Activated CD4-positive, CD25-positive, alpha-beta regulatory T cell (primary cell): ENCODE measurements at regions not wholly inside any gene's neighbourhood (a gene's known extent, or its start where the extent isn't known, plus 50 kb on each side); places are given as distances from the start of the nearest gene placed in this dataset.

ENCODE experiments used
- DNase-seq, 4 experiments: peaks; one replicate each; lab custom pipeline; 2025; lab: John Stamatoyannopoulos, UW

DNA sequence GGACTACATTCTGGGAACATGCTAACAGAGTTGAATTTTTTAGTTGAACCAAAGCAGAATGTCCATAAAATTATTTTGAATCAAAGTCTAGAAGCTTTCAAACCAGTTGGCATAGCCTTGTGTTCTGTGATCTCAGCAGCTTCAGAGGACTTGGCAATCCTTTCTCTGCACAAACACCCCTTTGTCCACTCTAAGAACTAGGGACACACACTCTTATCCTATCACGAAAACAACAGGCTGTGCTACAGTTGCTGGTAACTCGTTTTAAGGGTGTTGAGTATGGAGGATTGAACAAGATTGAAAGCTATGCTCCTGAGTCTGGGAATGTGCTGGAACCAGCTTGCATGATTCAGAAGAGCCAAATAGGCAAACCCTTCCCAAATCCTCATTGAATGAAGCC is 76.4 kb upstream of the PRSS58 start:
- DNase-seq = no peak

DNA sequence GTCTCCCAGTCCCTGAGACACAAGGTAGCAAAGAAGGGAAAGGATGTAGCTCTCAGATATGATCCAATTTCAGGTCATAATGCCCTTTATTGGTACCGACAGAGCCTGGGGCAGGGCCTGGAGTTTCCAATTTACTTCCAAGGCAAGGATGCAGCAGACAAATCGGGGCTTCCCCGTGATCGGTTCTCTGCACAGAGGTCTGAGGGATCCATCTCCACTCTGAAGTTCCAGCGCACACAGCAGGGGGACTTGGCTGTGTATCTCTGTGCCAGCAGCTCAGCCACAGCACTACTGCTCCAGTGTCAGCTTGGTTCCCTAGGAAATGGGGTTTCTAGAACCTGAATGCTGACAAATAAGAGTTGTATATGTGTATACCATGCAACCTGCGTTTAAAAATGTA is 74.6 kb upstream of the PRSS58 start:
- no peak for DNase-seq

DNA sequence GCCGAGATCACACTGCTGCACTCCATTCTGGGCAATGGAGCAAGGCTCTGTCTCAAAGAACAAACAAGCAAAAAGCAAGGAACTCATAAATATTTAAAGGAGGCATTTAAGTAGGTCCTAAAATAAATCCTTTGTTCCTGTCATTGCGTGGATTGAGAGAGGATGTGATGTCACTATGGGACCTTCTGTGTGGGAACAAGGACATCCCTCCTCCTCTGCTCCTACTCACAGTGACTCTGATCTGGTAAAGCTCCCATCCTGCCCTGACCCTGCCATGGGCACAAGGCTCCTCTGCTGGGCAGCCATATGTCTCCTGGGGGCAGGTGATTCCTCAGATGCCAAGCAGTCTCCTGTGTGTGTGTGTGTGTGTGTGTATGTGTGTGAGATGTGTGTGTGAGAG is 74.1 kb upstream of the PRSS58 start:
- DNase-seq = no peak

DNA sequence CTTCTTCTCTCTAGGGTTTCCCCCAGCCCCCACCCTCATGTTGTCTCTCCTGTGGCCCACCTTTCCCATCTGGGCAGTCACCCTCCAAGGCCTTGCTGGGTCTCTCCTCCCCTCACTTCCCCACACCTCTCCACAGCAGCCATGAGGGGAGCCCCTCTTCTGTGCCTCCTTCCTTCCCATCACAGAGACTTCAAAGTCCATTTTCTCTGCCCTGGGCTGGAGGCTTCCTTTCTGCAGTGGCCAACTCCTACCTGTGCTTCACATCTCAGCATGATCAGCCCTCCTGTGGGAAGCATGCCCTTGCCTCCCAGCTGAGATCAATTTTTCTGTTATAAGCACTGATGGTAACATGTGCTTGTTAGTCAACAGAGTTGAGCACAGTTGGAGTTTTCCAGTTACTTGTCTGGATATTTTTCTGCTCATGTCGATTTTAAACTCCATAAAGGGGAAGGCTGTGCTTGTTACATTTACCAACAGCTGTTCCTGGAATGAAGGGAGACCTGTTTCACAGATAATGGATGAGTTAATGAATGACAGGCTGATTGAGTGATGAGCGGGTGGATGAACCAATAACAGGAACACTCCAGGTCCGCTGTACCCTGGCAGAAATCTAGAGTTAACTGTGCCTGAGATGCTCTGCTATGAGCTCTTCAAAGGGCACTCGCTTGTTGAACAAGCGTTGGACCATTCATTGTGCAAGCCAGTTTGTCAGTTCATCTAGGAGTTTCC is 71.4 kb upstream of the PRSS58 start:
- no peak for DNase-seq

DNA sequence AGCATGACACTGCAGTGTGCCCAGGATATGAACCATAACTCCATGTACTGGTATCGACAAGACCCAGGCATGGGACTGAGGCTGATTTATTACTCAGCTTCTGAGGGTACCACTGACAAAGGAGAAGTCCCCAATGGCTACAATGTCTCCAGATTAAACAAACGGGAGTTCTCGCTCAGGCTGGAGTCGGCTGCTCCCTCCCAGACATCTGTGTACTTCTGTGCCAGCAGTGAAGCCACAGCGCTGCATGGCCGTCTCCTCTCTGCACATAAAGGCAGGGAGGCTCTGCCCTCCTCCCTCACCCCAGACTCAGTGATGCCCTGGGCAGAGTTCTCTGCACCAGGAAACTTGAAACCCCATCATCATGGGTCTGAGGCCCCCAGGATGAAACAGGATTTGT is 70.7 kb upstream of the PRSS58 start:
- DNase-seq = no peak

DNA sequence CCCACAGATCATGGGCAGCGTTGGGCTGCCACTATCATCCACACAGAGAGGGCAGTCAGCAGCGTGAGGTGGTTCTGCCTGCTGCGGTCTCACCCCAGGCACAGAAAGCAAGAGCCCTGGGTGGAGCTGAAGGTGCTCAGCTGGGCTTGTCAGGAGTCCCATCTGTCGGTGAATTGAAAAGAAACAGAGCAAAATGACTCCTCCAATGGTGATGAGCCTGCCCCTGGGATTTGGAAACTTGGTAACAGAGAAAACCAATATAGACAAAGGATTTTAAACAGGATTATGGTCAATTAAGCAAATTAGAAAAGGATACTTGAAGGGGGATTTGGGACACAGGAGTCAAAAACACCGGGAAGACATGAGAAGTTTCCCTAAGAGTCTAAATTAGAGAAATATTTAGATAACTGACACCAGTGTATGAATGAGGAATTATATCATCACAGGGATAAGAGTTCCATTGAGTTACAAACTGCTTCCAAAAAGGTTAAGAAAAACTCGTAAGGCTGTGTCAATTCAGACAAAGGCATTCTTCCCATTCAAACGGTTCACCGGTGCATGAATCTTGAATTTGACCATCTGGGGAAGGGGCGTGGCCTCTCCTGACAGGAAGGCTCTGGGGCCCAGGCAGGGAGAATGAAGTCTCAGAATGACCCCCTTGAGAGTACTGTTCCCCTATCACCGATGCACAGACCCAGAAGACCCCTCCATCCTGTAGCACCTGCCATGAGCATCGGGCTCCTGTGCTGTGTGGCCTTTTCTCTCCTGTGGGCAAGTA is 70.0 kb upstream of the PRSS58 start:
- no peak for DNase-seq

DNA sequence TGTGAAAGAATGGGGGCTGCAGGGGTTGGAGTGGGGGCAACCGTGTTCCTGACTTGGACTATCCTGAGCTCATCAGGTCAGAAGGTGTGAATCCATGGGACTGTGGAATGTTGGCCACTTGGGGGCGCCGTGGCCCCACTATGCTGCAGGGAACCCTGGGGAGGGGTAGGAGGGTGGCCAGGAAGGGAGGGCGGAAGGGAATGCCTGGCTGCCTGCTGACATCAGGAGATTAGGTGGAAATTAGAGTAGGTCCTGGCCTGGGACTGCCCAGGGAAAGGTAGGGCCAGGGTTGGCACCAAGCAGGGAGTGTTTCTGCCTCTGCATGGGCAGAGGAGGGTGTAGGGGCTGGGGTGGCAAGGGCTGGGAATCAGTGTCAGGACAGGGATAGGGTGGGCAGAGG is 65.8 kb upstream of the PRSS58 start:
- DNase-seq = peak in 1 of 4 experiments; percentile 10

DNA sequence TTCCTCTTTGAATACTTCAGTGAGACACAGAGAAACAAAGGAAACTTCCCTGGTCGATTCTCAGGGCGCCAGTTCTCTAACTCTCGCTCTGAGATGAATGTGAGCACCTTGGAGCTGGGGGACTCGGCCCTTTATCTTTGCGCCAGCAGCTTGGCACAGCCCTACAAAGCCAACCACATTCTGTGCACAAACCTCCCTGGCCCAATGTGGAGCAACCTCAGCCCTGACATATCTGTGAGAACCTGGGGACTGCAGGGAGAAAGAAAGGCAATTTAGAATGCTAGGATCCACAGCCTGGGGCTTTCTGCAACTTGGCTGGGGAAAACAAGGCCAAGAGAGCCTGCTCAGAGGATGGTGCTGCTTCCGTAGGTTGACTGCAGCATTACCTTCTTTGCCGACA is 63.5 kb upstream of the PRSS58 start:
- DNase-seq = no peak

DNA sequence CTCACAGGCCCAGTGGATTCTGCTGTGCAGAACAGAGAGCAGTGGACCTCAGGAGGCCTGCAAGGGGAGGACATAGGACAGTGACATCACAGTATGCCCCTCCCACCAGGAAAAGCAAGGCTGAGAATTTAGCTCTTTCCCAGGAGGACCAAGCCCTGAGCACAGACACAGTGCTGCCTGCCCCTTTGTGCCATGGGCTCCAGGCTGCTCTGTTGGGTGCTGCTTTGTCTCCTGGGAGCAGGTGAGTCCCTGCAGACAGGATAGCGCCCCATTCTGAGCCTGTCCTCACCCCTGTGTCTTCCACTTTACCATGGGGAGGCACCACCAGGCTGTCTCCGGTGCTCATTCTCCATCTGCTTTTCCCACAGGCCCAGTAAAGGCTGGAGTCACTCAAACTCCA is 63.0 kb upstream of the PRSS58 start:
- DNase-seq = no peak

DNA sequence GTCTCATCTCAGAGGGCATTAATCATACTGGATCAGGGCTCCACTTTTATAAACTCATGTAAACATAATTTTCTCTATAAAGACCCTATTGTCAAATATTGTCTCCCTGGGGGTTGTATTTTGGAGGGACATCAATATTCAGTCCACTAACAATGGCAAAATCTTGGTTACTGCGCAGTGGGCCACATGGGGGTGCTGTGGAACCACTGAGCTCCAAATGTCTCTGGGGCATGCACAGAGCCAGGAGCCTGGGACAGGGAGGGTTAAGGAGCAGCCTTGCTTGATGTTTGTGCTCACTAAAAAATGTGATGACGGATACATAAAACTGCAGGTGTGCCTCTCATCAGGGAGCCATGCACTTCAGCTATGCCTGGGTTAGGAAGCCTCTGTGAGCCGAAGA is 62.1 kb upstream of the PRSS58 start:
- peak in 1 of 4 experiments; percentile 9 for DNase-seq

DNA sequence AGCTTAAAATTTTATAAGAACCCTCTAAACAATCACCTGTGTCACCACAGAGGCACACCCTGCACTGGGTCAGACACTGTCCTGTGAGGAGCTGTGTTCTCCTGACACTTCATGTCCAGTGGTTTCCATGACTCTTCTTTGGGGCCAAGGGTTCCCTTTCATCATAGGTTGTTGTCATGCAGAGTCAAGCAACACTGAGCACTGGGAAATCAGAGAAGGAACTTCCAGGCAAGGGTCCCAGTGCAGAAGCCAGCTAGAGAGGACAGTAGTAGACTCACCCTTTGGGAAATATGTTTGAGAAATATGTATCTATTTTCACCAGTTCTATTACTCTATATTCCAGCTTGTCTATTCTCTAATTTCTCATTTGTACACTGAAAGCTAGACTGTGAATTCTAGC is 56.4 kb upstream of the PRSS58 start:
- DNase-seq = no peak

DNA sequence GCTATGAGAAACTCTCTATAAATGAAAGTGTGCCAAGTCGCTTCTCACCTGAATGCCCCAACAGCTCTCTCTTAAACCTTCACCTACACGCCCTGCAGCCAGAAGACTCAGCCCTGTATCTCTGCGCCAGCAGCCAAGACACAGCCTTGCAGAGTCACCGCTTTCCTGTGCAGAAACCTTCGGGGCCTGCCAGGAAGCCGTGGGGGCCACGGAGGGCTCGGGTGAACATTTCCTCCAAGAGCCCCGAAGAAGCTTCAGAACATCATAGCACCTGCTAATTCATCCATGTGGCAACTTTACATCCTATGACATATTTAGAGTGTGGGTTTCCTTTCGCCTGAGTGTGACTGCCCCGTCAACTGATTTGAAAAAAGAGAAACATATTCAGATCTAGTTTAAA is 55.7 kb upstream of the PRSS58 start:
- no peak for DNase-seq

DNA sequence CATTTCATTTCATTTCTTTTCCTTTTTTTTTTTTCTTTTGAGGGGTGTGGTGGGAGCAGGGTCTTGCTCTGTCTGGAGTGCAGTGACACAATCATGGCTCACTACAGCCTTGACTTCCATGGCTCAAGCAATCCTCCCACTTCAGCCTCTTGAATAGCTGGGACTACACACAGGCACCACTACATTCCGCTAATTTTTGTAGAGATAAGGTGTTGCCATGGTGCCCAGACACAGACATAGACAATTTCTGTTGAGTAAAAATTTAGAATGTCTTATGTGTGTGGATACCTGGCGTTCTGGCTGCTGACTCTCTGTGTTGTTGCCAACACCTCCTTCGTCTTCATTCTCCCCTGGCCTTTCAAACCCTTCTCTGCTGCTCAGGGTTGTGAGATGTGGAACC is 54.0 kb upstream of the PRSS58 start:
- DNase-seq = no peak

DNA sequence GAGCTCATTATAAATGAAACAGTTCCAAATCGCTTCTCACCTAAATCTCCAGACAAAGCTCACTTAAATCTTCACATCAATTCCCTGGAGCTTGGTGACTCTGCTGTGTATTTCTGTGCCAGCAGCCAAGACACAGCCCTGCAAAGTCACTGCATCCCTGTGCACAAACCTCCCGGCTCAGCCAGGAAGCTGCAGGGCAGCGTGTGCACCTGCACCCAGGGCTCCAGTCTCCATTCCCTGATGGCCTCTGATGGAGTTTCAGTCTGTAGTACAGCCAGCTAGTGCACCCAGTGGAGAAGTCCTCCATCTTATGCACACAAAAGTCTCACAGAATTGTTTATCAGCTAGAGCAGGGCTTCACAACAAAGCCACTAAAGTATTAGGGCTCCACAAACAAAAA is 51.1 kb upstream of the PRSS58 start:
- no peak for DNase-seq

DNA sequence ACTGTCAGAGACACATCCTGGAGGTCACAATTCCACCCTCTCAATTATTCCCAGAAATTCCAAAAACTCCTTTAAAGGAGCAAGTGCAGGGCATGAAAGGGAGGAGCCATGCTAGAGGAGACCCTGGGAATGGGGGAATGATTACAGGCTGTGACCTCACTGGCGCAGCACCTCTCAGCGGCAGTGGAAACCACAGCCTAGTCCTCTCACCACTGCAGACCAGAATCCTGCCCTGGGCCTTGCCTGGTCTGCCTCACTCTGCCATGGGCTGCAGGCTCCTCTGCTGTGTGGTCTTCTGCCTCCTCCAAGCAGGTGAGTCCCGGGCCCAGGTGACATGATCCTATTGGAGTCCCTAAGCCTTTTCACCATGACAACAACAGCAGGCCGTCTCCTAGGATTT is 50.5 kb upstream of the PRSS58 start:
- DNase-seq = no peak
